Kidney glomerular epithelial cell (primary cell): ENCODE measurements at regions not wholly inside any gene's neighbourhood (a gene's known extent, or its start where the extent isn't known, plus 50 kb on each side); places are given as distances from the start of the nearest gene placed in this dataset.

Experiments used
- DNase-seq: peaks from one replicate; lab custom pipeline; 2025; lab: John Stamatoyannopoulos, UW

DNA sequence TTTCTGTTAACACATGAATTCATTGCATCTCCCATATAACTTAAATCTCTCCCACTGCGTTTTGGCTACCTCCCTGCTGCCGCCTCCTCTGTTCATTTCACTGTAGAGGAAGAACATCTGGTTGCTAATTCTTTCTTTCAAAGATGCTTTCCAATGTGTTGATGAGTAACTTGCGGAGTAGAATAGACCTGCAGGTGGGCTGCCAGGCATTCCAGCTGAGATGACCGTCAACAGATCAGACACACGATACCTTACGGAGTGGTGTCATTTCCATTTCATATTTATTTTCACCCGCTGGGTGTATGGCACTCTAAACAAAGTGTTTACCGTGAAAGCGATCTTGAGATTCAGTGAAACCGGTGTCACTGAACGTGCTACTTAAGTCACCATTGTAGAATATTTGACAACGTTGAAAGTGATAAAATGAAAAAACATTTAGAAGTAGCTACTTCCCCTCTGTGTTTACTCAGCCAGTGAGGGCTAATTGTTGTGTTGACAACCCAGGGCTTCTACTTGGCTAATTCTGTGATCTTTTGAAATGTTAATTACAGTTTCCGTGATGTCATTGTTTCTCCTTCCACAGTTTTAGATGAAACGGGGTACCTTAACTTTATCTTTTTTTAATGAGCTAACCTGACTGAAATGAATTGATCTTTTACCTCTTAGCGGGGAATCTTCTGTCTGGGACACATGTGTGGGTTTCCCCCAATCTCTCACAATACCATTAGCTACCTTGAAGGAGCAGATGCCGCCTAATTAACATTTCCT lies 228.5 kb upstream of the ARGLU1 start:
- no peak for DNase-seq

DNA sequence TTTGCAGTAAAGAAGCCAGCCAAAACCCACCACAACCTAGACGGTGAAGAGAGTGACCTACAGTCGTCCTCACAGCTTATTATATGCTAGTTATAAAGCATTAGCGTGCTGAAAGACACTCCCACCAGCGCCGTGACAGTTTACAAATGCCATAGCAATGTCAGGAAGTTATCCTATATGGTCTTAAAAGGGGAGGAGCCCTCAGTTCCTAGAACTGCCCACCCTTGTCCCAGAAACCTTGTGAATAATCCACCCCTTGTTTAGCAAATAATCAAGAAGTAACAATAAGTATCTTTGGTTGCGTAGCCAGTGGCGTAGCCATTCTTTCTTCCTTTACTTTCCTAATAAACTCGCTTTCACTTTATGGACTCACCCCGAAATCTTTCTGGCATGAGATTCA lies 227.9 kb upstream of the ARGLU1 start:
- no peak for DNase-seq

DNA sequence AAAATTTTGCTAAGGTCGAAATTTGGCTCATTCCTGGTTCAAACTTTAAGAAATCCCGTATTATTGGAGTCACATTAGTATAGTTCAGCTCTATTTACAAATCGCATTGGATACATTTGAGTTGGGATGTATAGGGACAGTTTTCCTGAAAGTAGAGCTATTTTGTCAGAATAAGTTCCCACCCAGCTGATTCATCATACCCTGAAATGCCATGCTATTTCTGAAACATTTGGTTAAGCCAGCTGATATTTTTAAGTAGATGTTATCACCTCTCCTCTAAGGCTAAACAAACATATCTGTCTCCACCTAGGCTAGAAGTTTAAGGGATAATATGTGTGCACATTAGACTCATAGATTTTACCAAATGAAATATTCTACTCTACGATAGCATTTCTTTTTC lies 226.2 kb upstream of the ARGLU1 start:
- DNase-seq: no peak

DNA sequence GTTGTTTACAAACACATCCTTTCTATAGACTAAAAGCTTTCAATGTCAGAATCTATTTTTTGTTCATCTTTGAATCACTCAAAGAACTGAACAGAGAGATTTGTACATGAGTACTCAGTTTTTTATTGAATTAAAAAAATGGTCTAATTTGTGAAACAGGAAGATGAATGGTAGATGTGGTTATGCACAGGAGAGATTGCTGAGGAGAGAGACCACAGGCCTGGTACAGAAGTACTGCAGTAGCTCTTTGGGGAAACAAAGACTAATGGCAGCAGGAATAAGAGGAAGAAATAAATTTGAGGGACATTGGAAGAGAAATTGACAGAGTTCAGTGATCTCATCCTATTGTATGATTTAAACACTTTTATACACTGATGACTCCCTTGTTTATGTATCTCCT lies 222.0 kb upstream of the ARGLU1 start:
- no peak for DNase-seq

DNA sequence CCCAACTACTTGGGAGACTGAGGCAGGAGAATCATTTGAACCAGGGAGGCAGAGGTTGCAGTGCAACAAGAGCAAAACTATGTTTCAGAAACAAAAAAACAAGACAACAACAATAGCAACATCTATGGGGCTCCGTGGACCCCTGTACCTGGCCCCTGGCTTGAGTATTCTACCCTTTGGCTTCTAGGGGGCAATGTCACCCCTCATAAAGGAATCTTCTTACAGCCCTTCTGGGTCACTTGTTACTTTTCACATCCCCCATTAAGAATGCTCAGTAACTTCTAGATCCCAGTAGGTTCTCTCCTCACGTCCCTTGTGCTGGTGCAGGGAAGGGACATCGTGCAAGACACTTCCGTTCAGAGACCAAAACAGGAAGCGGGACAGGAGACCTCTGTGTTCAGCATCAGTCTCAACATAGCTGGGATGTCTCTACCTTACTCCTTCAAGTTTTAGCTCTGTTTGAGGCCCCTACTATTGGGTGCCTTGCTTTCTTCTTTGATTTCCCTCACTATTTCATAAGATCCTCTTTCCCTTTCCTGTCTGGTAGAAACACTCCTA lies 218.1 kb upstream of the ARGLU1 start:
- DNase-seq: no peak

DNA sequence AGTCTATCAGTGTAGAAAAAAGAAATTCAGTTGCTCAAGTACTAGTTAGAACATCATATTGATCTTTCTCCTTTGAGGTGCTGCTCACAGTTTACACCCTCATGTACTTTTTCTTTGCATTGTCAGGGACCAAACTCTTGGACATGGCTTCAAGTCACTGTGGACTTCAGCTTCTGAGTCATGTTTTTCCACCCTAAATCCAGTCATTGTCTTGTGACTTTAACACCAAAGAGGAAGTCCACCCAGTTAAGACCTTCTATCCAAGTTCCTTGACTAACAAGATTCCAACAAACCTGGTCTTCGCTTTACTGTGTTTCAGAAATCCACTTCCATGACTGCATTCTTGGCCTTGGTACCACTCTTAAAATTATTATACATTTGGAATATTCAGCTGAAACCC lies 206.7 kb upstream of the ARGLU1 start:
- no peak for DNase-seq

DNA sequence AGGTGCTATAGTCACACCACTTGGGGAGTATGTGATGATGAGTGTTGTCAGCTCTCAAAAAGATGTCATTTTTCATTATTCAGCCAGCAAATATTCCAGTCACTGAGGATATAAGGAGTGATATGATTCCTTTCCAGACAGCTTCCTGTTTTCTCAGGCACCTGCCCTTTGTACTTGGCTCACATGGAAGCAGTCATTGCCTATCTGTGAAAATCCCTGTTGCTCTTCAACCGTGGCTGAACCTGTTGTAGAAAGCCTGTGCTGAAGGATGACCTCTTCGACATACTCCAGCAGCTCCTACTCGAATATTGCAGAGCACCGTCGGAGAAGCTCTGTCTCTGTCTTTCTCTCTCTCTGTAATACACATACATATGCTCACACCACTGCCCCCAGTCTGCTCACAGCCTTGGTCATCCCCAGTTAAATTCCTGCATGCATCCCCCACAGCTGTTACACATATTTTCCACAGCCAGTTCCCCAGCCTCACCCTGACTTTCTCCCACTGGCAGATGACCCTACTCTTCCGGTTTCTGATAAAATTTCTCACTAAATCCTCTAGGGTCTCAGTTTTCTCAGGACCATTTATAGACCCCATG lies 204.2 kb upstream of the ARGLU1 start:
- no peak for DNase-seq

DNA sequence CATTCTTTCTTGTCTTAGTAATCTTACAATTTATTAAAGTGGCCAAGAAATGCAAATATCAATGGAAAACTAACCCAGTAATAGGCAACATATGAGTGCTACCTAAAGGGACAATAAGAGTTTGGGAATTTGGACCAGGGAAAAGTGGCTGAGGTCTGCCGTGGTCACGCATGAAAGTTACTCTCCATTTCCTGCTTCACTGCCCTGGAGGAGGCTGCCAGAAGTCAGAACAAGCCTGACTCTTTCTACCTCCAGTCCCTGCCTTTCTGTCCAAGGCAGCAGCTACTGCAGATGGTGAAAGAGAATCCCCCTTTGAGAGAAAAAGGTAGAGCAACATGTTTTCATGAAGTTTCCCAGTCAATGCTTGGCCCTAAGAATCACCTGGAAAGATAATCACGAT lies 201.1 kb upstream of the ARGLU1 start:
- no peak for DNase-seq

DNA sequence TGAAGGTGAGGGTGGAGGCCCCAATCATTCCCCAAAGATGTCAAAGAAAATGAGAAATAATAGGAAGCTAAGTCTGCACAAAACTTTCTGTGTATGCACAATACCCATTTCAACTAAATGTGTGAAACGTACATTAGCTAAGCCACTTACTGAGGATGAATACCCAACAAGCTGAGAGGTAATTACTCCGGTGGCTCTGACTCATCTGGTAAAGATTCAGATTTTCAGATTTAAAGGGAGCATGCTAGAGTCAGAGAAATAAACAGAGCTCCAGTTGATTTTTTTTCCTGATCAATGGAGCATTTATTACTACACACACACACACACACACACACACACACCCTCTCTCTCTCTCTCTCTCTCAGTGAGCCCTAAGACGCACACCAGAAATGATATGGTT lies 194.8 kb upstream of the ARGLU1 start:
- DNase-seq: no peak

DNA sequence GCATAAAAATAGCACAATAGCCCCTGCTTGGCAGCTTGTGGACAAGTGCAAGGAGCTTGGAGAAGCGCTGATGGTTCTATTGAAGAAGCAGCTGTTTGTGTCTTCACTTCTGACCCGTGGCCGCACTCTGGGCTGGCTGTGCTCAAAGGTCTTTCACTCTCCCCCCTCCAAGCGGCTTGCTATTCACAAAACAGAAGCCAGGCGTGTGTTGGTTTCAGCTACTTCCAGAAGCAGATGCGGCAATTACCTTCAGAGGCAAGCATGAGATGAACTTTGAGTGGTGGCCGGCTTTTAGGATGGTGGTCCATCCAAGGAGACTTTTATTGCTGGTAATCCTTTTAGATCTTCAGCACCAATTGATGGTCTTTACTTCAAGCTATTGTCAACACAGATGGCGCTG lies 188.5 kb upstream of the ARGLU1 start:
- no peak for DNase-seq

DNA sequence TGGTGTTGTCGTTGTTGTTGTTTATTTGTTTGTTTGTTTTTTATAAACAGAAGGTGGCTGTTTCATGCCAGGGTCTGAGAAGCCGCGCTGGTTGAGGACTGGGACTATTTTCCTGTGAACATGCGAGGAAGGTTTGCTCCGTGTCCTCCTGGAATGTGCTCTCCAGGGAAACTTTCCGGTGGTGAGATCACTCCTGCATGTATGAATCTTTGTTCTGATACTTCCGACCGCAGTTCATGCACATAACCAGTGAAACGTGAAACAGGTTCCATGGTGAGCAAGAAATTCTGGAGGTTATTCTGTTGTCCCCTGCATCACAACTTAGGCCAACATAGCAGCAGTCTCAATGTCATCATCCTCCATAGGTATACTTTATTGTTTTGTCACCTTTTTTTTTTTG lies 187.6 kb upstream of the ARGLU1 start:
- no peak for DNase-seq

DNA sequence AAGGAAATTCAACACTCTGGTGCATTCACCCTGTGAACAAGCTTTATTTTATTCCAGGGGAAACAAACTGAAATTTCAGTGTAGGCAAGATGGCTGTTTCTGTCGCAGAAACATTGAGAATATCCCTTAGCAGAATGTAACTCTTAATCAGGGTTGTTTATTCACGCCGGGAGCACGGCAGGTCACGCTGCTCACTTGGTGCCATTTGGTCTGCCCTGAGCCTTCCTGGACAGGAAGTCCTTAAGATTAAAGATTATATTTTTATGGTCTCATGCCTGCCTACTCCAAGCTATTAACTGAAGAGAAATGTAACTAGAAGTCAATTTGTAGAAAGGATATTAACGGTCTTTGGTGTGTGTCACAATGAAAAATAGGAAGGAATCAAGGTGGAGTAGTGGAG lies 185.3 kb upstream of the ARGLU1 start:
- no peak for DNase-seq

DNA sequence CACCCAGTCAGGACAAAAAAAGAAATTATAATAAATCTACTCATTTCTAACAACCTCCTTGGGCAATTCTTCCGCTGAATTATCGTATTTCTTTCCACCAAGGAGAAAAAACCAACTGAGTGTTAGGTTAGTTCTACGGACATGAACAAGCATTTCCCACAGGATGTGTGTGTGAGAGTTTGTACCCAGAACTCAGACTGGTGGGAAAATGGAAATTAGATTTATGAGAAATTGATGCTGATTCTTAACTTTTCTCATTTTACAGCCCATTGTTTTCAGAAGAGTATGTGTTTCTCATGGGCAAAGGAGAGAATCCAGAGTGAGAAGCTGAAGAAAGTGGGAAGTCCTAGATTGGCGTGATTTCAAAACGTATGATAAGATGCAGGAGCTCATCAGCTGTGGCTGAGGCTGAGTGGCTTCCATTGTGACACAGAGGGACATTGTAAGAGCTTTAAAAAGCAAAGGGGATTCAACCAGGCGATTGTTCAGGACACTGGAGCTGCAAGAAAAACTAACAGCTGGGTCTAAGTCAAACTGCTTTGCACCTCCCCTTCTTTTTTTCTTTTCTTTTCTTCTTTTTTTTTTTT lies 184.7 kb upstream of the ARGLU1 start:
- DNase-seq: no peak

DNA sequence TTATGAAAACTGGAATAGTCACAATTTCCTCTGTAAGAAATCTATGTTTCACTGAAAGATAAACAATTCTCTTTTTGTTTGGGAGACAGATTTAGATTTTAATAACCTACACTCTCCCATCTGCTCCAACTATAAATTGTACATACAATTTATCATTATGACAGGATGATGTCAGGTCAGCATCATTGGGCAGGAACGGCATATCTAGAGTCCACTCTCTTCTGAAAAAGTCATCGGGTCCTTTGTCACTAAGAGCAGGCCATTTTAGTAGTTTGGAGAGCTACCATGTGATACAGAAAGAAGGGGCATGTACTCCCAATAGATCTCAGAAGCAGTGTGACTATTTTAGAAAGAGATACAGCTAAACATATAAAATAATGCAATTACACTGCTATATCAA lies 180.8 kb upstream of the ARGLU1 start:
- no peak for DNase-seq

DNA sequence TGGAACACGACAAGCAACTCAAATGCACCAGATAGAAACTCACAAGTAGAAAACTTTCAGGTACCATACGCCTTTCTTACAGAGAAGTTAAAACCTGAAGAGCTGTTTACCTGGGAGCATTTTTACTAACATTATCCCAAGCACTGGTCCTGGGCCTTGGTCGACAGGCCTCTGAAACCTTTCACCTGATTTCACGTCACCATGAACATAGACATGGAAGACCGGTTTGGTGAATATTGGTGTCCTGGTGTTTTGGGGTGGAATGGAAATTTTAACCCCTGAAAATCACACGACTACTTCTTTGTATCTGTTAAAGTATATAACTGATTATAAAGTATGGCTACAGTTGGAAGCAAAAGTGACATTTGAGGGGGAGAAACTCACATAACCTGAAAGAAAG lies 176.6 kb upstream of the ARGLU1 start:
- DNase-seq: no peak

DNA sequence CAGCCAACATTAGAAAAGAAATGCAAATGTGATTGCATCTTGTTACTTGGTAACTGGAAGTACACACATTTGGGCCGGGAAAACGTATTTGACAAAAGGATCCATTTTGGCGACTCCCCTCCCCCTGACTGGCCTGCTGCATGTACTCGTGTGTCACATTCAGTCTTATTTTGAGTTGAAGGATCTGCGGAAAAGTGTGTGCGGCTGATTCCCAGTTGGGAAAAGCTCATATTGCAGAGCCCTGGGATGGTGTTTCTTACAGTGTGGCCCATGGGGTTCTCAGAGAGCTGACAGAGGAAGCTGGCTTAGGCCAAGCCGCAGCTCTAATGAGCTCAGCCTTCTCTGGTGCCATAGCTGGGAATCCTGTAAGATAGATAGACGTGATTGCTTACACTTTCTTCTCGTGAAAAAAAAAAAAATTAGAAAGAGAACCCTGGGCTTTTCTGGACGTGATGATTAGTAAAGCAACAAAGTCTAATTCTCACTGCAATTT lies 170.3 kb upstream of the ARGLU1 start:
- DNase-seq: no peak

DNA sequence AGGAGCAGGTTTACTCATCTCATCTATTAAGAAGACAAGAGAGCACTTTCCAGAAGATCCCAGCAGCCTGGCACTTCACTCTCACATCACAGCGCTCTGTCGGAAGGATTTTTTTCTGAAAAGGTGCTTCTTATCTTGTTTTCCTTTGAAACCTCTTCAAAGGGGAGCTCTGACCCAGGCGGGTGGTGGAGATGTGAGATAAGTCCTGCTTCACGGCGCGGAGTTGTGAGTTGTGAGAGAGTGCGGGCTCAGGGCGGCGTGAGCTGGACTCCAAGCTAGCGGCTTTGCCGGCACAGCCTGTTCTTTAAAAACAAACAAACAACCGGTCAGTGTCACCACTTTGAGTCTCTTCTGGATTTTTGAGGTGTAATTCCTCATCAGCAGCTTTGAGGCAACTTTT lies 169.0 kb upstream of the ARGLU1 start:
- no peak for DNase-seq

DNA sequence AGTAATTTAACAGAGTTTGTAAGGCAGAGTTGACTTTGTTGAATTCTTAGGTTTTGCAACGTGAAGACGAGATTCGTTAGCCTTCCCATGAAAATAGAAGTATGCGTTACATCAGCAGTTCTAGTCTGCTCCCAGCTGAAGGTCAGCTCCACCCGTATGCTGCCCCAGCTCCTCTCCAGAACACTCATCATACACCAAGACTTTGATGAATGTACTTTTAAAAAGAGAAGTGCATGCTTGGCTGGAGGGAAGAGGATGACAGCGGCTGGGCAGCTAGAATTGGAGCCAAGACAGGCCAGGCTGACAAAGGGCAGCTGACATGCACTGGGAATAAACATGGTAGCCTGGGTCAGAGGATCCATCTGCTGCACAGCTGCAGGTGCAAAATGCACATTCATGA lies 166.3 kb upstream of the ARGLU1 start:
- DNase-seq: no peak

DNA sequence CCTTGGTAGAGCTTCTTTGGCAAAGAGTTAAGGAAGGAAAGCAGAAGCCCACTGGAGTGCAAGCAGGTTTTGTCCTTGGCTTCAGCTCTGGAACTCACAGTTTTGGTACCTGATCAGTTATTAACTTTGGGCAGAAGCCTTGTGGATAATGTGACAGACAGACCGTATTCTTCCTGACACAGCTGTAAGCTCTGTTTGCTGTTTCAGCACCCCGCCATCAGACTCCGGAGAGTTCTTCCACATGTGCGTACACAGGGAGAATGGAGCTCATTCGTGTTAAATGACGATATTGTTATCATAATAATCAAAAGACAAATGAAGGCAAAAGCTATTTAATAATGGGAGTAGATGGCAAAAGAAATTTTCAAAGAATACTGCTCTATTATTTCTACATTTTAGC lies 155.1 kb upstream of the ARGLU1 start:
- no peak for DNase-seq

DNA sequence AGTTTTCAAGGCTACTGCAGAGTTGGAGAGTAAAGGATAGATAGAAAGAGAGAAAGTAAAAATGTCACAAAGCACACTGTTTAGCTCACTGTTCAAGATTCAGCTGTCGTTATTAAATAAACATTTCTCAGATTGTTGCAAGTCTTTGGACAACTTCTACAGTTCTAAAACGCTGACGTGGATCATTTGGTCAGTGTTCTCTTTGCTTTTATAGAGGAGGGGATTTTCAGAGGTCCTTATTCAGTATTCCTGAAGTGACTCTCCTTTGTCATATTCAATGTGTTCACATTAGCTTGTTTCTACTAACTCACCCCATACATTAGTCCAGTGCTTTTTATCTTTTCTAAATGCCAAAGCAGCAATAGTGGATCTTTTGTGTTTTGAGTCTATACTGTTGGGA lies 154.7 kb upstream of the ARGLU1 start:
- DNase-seq: no peak

DNA sequence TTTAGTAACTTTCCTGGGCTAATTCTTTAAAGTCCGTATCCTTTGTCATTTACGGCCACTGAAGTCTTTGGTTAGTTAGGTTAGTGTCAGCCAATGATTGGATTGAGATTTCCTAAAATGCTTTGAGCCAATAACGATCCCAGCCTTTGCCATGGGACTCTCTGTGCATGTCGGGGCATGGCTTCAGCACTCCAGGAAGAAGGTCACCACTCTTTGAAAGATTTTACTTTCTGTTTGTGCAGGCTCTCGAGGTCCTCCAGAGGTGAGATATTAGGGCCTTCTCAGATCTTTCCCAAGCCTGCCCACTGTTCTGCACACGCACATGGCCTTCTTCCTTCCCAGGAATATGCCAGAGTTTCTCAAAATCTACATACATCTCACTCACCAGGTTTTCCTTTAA lies 153.7 kb upstream of the ARGLU1 start:
- no peak for DNase-seq

DNA sequence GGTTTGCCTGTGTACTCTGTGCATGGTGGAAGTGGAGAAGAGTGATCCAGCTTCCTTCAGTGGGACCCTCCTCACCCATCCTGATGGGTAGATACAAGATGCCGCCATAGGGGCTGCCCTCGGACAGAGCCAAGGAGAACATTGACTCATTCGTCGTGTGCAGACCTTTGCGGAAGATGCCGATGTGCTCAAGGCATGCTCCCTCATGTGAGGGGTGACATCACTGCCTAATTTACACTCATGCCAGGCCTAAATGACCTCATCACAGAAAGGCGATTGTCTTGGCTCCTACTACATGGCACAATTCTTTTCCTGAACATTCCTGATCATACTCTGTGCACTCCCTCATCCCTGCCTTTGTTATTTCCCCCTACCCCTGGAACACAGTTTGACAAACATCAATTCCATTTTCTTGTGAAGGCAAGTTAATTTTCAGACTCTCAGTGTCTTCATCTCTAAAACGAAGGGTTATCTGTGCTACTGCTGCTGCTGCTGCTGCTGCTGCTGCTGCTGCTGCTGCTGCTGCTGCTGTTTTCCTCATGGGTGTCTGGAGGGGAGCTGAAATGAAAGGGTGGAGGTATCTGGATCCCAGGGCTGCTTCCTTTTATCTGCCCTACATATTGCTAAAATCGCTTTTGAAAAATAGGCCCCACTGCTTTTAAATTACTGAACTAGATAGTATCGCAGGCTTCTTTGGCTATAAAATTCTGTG lies 146.5 kb upstream of the ARGLU1 start:
- no peak for DNase-seq

DNA sequence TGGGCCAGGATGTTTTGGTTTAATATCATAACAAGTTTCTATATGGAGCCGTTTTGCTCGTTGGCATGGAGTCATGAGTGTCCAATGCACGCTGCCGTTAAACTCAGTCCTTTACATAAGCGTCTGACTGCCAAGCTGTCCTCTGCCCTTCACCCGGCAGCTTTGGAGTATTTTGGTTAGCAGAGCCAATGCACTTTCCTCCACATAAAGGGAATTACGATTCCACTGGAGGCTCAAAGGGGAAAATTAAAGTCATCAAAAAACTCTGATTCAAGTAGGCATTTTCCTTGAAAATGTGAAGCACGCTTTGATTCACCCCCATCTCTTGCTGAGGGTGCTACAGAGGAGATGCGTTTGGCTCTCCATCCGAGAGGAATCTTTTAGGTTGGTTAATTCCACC lies 144.4 kb upstream of the ARGLU1 start:
- no peak for DNase-seq
